Nephron progenitor cell (in vitro differentiated cells): ENCODE measurements at regions not wholly inside any gene's neighbourhood (a gene's known extent, or its start where the extent isn't known, plus 50 kb on each side); places are given as distances from the start of the nearest gene placed in this dataset.

Experiments used
- DNase-seq: peaks from one replicate; pipeline ENCODE4 v3.0.0; 2021
- H3K27ac Mint-ChIP-seq: 2 replicates; pipeline ENCODE4 v1.8.0; 2021; ENCODE audit warnings: mild to moderate bottlenecking, moderate library complexity, mixed read lengths
- H3K27me3 Mint-ChIP-seq: 2 replicates; pipeline ENCODE4 v1.8.0; 2021; ENCODE audit warnings: mild to moderate bottlenecking, low read depth, mixed read lengths; ENCODE audit not compliant: poor library complexity
- H3K36me3 Mint-ChIP-seq: 2 replicates; pipeline ENCODE4 v1.8.0; 2021; ENCODE audit warnings: low read depth, mixed read lengths
- H3K4me1 Mint-ChIP-seq: 2 replicates; pipeline ENCODE4 v1.8.0; 2021; ENCODE audit warnings: mixed read lengths
- H3K4me3 Mint-ChIP-seq: 2 replicates; pipeline ENCODE4 v1.8.0; 2021; ENCODE audit warnings: mild to moderate bottlenecking, moderate library complexity, mixed read lengths
- H3K9me3 Mint-ChIP-seq: 2 replicates; pipeline ENCODE4 v1.8.0; 2021; ENCODE audit warnings: mild to moderate bottlenecking, moderate library complexity, mixed read lengths
- CTCF ChIP-seq: fragments of 200-600 bp; sonication (generic); IDR thresholded peaks from 2 replicates; pipeline ENCODE4 v1.5.0; 2021; ENCODE audit warnings: antibody characterized with exemption

DNA sequence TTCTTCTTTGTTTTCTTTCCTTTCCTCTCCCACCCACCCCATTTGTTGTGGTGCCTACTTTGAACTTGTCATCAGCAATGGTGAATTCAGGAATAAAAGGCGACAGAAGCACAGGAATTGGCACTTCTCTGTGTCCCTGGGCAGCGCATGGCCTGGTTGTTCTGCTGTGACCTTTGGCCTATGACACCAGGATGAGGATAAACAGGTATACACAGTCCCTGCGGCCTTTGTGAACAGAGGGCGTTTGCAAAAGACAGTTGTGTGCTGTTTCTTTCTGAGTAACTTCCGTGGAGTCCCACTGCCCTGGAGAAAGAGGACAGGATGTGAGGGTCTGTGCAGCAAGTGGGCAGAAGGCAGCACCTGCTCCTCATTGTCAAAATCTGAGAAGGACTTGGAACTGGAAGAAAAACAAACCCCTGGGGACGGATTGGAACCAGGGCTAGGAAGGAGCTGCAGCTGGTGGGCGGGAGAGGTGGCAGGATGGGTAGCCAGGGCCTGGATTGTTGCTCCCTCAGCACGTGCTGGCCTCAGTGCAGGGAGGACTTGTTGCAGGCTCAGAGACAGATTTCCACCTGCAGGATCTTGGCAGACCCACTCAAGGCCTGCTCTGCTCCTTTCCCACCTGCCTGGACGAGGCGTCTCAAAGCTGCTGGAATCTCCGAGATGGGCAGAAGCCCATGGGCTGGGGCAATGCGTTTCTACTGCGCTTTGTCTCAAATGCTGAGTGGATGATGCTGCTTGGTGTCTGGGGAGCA lies 159.5 kb downstream of the ACKR3 start:
- TF ChIP-seq CTCF, result no peak
- Mint-ChIP-seq H3K4me3 (no peak overlapping the region), H3K4me1 (peaks cover 39% of the 10 kb centered on the region), H3K36me3 (no peaks in the 10 kb centered on the region), H3K27ac (no peak overlapping the region), H3K27me3 (peaks cover 22% of the 10 kb centered on the region), H3K9me3 (no peaks in the 10 kb centered on the region)
- no peak for DNase-seq

GRCh38 chr2:236730393-236730792 lies 160.8 kb downstream of the ACKR3 start:
- DNase-seq, result no peak
- Mint-ChIP-seq H3K36me3 (no peaks in the 10 kb centered on the region), H3K27ac (no peak overlapping the region), H3K4me3 (no peak overlapping the region), H3K4me1 (peaks cover 48% of the 10 kb centered on the region), H3K27me3 (peaks cover 15% of the 10 kb centered on the region), H3K9me3 (no peaks in the 10 kb centered on the region)
- TF ChIP-seq CTCF, result no peak

GRCh38 chr2:236731767-236732580 lies 162.3 kb downstream of the ACKR3 start:
- H3K4me1 Mint-ChIP-seq, result peaks cover 60% of the 10 kb centered on the region
- H3K9me3 Mint-ChIP-seq, result no peaks in the 10 kb centered on the region
- peaks cover 13% of the 10 kb centered on the region for H3K27me3 Mint-ChIP-seq
- H3K36me3 Mint-ChIP-seq, result no peaks in the 10 kb centered on the region
- no peak overlapping the region for H3K4me3 Mint-ChIP-seq
- no peak for DNase-seq
- H3K27ac Mint-ChIP-seq, result no peak overlapping the region
- no peak for TF ChIP-seq CTCF

DNA sequence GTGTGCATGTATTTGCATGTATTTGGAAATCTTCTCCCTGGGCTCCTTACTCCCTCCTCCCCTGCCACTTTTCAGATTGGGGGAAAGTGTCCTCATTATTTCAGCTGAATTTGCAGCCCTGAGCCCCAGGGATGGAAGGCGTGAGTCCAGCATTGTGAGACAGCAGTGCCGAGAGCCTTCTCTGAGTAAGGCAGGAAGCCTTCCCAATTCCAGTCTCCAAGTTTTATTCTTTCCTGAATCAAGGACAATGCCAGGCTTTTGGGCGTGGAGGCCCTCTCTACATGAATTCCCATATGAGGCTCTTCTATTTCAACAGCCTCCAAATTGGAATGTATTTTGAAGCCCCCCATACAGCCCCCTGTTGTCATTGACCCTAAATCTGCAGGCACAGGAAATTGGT lies 163.5 kb downstream of the ACKR3 start:
- Mint-ChIP-seq H3K4me3 (no peak overlapping the region), H3K4me1 (peaks cover 60% of the 10 kb centered on the region), H3K27me3 (peaks cover 15% of the 10 kb centered on the region), H3K27ac (no peak overlapping the region), H3K9me3 (no peaks in the 10 kb centered on the region), H3K36me3 (no peaks in the 10 kb centered on the region)
- DNase-seq, result no peak
- no peak for TF ChIP-seq CTCF

DNA sequence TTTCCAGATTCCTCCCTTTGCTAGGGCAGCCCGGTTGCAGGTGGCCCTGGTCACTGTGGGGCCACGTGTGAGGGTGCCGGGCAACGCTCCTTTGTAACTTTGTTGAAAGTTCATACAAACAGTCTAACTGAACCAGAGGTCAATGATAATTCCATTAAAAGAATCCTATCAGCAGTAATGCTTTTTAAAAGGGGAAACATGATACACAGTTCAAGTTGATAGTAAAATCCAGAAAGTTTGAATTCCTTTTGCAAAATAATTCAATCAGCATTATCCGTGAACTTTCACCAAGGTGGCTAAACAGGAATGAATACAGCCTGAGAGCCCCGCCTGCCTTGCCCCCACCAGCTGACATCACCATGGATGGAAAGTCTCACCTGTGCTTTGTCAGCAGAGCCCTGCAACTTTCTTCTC lies 166.2 kb downstream of the ACKR3 start:
- no peak overlapping the region for H3K27ac Mint-ChIP-seq
- peaks cover 46% of the 10 kb centered on the region for H3K4me1 Mint-ChIP-seq

More for the DNA sequence above, 166.2 kb downstream of the ACKR3 start:
- Mint-ChIP-seq H3K4me3 (no peak overlapping the region), H3K27me3 (peaks cover 23% of the 10 kb centered on the region), H3K9me3 (no peaks in the 10 kb centered on the region), H3K36me3 (no peaks in the 10 kb centered on the region)
- DNase-seq, result no peak
- no peak for TF ChIP-seq CTCF
